ENCODE measurements at regions not wholly inside any gene's neighbourhood (a gene's known extent, or its start where the extent isn't known, plus 50 kb on each side); places are given as distances from the start of the nearest gene placed in this dataset.

- no peaks in the 10 kb centered on the region for H3K4me1 ChIP-seq (ENCODE audit: control insufficient read depth, low read length)
- no peaks in the 10 kb centered on the region for H3K27me3 ChIP-seq (ENCODE audit: control insufficient read depth, low read length)
- no peaks in the 10 kb centered on the region for H3F3A ChIP-seq (ENCODE audit: control insufficient read depth, insufficient read depth)
- H3K9me3 ChIP-seq (ENCODE audit: control insufficient read depth, insufficient read depth, low read length): no peaks in the 10 kb centered on the region
- H3K27ac ChIP-seq (ENCODE audit: low read depth, low read length): no peak overlapping the region
- H3K79me2 ChIP-seq (ENCODE audit: control insufficient read depth, low read length): no peaks in the 10 kb centered on the region
- H3K4me2 ChIP-seq (ENCODE audit: low read length): no peak overlapping the region
- no peaks in the 10 kb centered on the region for H3K9me2 ChIP-seq (replicated peaks; ENCODE audit: control insufficient read depth, low read length)
- H3K36me3 ChIP-seq (ENCODE audit: control insufficient read depth, low read length): no peaks in the 10 kb centered on the region
- TF ChIP-seq EZH2phosphoT487 (IDR thresholded peaks at IDR 0.05; ENCODE audit: borderline replicate concordance, low read length): no peak
- no peak for TF ChIP-seq CTCF (IDR thresholded peaks at IDR 0.05; ENCODE audit: low read depth, low read length, poor library complexity, severe bottlenecking)
- no peak overlapping the region for H3K4me3 ChIP-seq (ENCODE audit: low read length)
- no peaks in the 10 kb centered on the region for H4K20me1 ChIP-seq (ENCODE audit: control insufficient read depth, insufficient read depth, low read depth, low read length)
Observed at GRCh38 chr6:144619966-144620365, 334.8 kb downstream of the UTRN start.

GRCh38 chr6:144621332-144621731, 336.2 kb downstream of the UTRN start:
- Histone ChIP-seq H3F3A (ENCODE audit: control insufficient read depth, insufficient read depth) (no peaks in the 10 kb centered on the region), H3K4me1 (ENCODE audit: control insufficient read depth, low read length) (no peaks in the 10 kb centered on the region), H3K4me3 (ENCODE audit: low read length) (no peak overlapping the region), H3K27me3 (ENCODE audit: control insufficient read depth, low read length) (no peaks in the 10 kb centered on the region), H3K36me3 (ENCODE audit: control insufficient read depth, low read length) (no peaks in the 10 kb centered on the region), H3K9me3 (ENCODE audit: control insufficient read depth, insufficient read depth, low read length) (no peaks in the 10 kb centered on the region), H3K27ac (ENCODE audit: low read depth, low read length) (no peak overlapping the region), H3K4me2 (ENCODE audit: low read length) (no peak overlapping the region), H3K79me2 (ENCODE audit: control insufficient read depth, low read length) (no peaks in the 10 kb centered on the region), H4K20me1 (ENCODE audit: control insufficient read depth, insufficient read depth, low read depth, low read length) (no peaks in the 10 kb centered on the region), H3K9me2 (replicated peaks; ENCODE audit: control insufficient read depth, low read length) (no peaks in the 10 kb centered on the region)
- no peak for TF ChIP-seq CTCF (IDR thresholded peaks at IDR 0.05; ENCODE audit: low read depth, low read length, poor library complexity, severe bottlenecking)
- TF ChIP-seq EZH2phosphoT487 (IDR thresholded peaks at IDR 0.05; ENCODE audit: borderline replicate concordance, low read length): no peak

GRCh38 chr6:144624246-144624645, 339.1 kb downstream of the UTRN start:
- Histone ChIP-seq H3K9me3 (ENCODE audit: control insufficient read depth, insufficient read depth, low read length) (no peaks in the 10 kb centered on the region), H3K79me2 (ENCODE audit: control insufficient read depth, low read length) (no peaks in the 10 kb centered on the region), H4K20me1 (ENCODE audit: control insufficient read depth, insufficient read depth, low read depth, low read length) (no peaks in the 10 kb centered on the region), H3K4me3 (ENCODE audit: low read length) (no peak overlapping the region), H3K27me3 (ENCODE audit: control insufficient read depth, low read length) (no peaks in the 10 kb centered on the region), H3F3A (ENCODE audit: control insufficient read depth, insufficient read depth) (no peaks in the 10 kb centered on the region), H3K4me1 (ENCODE audit: control insufficient read depth, low read length) (no peaks in the 10 kb centered on the region), H3K4me2 (ENCODE audit: low read length) (no peak overlapping the region), H3K9me2 (replicated peaks; ENCODE audit: control insufficient read depth, low read length) (no peaks in the 10 kb centered on the region), H3K36me3 (ENCODE audit: control insufficient read depth, low read length) (no peaks in the 10 kb centered on the region), H3K27ac (ENCODE audit: low read depth, low read length) (no peak overlapping the region)
- TF ChIP-seq EZH2phosphoT487 (IDR thresholded peaks at IDR 0.05; ENCODE audit: borderline replicate concordance, low read length): no peak
- no peak for TF ChIP-seq CTCF (IDR thresholded peaks at IDR 0.05; ENCODE audit: low read depth, low read length, poor library complexity, severe bottlenecking)

GRCh38 chr6:144624716-144625115, 339.6 kb downstream of the UTRN start:
- TF ChIP-seq CTCF (IDR thresholded peaks at IDR 0.05; ENCODE audit: low read depth, low read length, poor library complexity, severe bottlenecking): no peak
- TF ChIP-seq EZH2phosphoT487 (IDR thresholded peaks at IDR 0.05; ENCODE audit: borderline replicate concordance, low read length): no peak
- Histone ChIP-seq H3K27me3 (ENCODE audit: control insufficient read depth, low read length) (no peaks in the 10 kb centered on the region), H3K9me3 (ENCODE audit: control insufficient read depth, insufficient read depth, low read length) (no peaks in the 10 kb centered on the region), H3K4me1 (ENCODE audit: control insufficient read depth, low read length) (no peaks in the 10 kb centered on the region), H3K4me3 (ENCODE audit: low read length) (no peak overlapping the region), H3K9me2 (replicated peaks; ENCODE audit: control insufficient read depth, low read length) (no peaks in the 10 kb centered on the region), H3K79me2 (ENCODE audit: control insufficient read depth, low read length) (no peaks in the 10 kb centered on the region), H3K27ac (ENCODE audit: low read depth, low read length) (no peak overlapping the region), H3F3A (ENCODE audit: control insufficient read depth, insufficient read depth) (no peaks in the 10 kb centered on the region), H3K36me3 (ENCODE audit: control insufficient read depth, low read length) (no peaks in the 10 kb centered on the region), H3K4me2 (ENCODE audit: low read length) (no peak overlapping the region), H4K20me1 (ENCODE audit: control insufficient read depth, insufficient read depth, low read depth, low read length) (no peaks in the 10 kb centered on the region)
